Esophagus squamous epithelium (tissue), 4 donors: ENCODE measurements at regions not wholly inside any gene's neighbourhood (a gene's known extent, or its start where the extent isn't known, plus 50 kb on each side); places are given as distances from the start of the nearest gene placed in this dataset.

Experiments used
- POLR2A ChIP-seq, 4 donors: fragments of 450-650 bp; IDR thresholded peaks; one replicate each; pipeline ENCODE4 v1.6.1; 2017; ENCODE audit warnings: antibody characterized with exemption in 4 of 4, mild to moderate bottlenecking in 4 of 4, moderate library complexity in 3 of 4
- TF ChIP-seq, protein P1 (sequence below), 6 experiments: fragments of 450-650 bp in 4 of 6; fragments of 200-600 bp in 2 of 6; sonication (generic) in 2 of 6; IDR thresholded peaks; one replicate each; pipeline ENCODE4 v1.5.1; 2016 to 2019; ENCODE audit warnings: antibody characterized with exemption in 6 of 6, mild to moderate bottlenecking in 4 of 6, moderate library complexity in 4 of 6

DNA sequence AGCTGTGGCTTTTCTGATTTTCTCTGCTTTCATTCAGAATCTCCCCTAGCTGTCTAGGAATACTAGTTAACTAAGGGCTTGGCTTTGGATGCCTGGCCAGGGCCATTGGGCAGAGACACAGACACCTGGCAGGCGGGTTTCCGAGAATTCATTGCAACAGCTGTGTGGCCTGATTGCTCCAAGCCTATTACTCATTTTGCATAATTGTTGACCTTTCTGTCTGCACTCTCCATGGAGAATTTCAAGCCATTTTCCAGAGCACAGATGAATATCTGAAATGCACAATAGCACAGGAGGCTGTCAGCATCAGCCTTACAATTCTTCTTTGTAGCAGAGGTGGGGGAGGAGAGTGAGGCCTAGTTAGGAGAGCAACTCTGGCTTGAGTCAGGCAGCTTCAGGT lies 310.5 kb downstream of the DMAC1 start:
- no peak for TF ChIP-seq POLR2A (IDR thresholded peaks at IDR 0.05)
- TF ChIP-seq, protein P1, sequence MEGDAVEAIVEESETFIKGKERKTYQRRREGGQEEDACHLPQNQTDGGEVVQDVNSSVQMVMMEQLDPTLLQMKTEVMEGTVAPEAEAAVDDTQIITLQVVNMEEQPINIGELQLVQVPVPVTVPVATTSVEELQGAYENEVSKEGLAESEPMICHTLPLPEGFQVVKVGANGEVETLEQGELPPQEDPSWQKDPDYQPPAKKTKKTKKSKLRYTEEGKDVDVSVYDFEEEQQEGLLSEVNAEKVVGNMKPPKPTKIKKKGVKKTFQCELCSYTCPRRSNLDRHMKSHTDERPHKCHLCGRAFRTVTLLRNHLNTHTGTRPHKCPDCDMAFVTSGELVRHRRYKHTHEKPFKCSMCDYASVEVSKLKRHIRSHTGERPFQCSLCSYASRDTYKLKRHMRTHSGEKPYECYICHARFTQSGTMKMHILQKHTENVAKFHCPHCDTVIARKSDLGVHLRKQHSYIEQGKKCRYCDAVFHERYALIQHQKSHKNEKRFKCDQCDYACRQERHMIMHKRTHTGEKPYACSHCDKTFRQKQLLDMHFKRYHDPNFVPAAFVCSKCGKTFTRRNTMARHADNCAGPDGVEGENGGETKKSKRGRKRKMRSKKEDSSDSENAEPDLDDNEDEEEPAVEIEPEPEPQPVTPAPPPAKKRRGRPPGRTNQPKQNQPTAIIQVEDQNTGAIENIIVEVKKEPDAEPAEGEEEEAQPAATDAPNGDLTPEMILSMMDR (IDR thresholded peaks at IDR 0.05), result no peak
